ENCODE measurements at regions not wholly inside any gene's neighbourhood (a gene's known extent, or its start where the extent isn't known, plus 50 kb on each side); places are given as distances from the start of the nearest gene placed in this dataset.

DNA sequence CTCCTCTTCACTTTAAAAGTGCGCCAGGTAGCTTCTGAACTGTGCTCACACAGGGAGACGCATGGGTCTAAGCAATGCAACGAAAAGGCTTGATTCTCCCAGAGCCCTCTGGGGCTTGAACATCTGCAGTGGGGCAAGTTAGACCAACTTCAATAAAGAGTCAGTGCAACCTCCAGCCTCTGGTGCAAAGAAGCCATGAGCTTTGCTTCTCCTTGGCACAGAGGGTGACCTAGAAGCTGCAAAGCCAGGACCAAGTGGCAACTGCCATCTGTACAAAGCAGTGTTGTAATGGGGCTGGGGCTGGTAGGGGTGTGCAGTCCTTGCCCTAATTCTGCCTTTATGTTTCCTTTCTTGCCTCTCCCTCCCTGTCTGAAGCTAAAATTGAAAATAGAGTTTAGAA lies 219.0 kb upstream of the CD96 start:
- H3K4me3 ChIP-seq = no peak overlapping the region
- DNase-seq (no peak), ATAC-seq (no peak)
- TF ChIP-seq POLR2A (IDR thresholded peaks at IDR 0.05) (no peak), CTCF (IDR thresholded peaks at IDR 0.05) (no peak)
- no peaks in the 10 kb centered on the region for H3K9me3 ChIP-seq
- H3K4me1 ChIP-seq = peaks cover 5% of the 10 kb centered on the region
- WGBS, 2 donors = 78 to 88% methylated on average over 3 of the region's 3 CpGs
- H3K27me3 ChIP-seq = no peaks in the 10 kb centered on the region
- no peaks in the 10 kb centered on the region for H3K36me3 ChIP-seq (replicated peaks in 1 of 2; ENCODE audit: insufficient read depth in 1 of 2, low read depth in 2 of 2)
- intact Hi-C loops (cut with DNase I) = no loop called here
- no peak overlapping the region for H3K27ac ChIP-seq

GRCh38 chr3:111324151-111324550 lies 217.8 kb upstream of the CD96 start:
- no peaks in the 10 kb centered on the region for H3K9me3 ChIP-seq
- no peak overlapping the region for H3K27ac ChIP-seq
- no peak for ATAC-seq
- TF ChIP-seq CTCF (IDR thresholded peaks at IDR 0.05) (no peak), POLR2A (IDR thresholded peaks at IDR 0.05) (no peak)
- 38 to 54% methylated on average over 2 of the region's 2 CpGs for WGBS, 2 donors
- peaks cover 5% of the 10 kb centered on the region for H3K4me1 ChIP-seq
- H3K4me3 ChIP-seq = no peak overlapping the region
- no peaks in the 10 kb centered on the region for H3K27me3 ChIP-seq
- no peak for DNase-seq
- H3K36me3 ChIP-seq (replicated peaks in 1 of 2; ENCODE audit: insufficient read depth in 1 of 2, low read depth in 2 of 2) = no peaks in the 10 kb centered on the region
- intact Hi-C loops (cut with DNase I) = no loop called here

DNA sequence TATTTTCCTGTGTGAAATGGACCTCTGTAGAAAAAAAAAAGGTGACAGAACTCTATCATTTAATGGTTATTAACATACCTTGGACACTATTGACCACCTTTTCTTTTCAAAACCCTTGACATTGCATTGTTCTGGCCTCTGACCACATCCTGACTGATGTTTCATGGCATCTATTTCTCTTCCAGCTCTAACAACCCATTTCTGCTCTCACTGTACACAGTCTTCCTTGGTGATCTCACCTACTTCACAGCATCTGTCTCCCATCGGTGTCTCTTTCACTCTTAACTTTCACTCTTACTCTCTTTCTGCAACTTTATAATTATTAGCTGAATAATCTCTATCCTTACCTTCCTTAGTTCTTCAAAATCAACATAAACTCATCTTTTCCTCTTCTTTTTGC lies 217.4 kb upstream of the CD96 start:
- DNase-seq (no peak), ATAC-seq (no peak)
- intact Hi-C loops (cut with DNase I) = no loop called here
- H3K27ac ChIP-seq = no peak overlapping the region
- no peak for TF ChIP-seq CTCF (IDR thresholded peaks at IDR 0.05)
- TF ChIP-seq POLR2A (IDR thresholded peaks at IDR 0.05) = no peak
- H3K27me3 ChIP-seq = no peaks in the 10 kb centered on the region
- no peak overlapping the region for H3K4me3 ChIP-seq
- H3K9me3 ChIP-seq = no peaks in the 10 kb centered on the region
- H3K4me1 ChIP-seq = peaks cover 5% of the 10 kb centered on the region
- no peaks in the 10 kb centered on the region for H3K36me3 ChIP-seq (replicated peaks in 1 of 2; ENCODE audit: insufficient read depth in 1 of 2, low read depth in 2 of 2)
- WGBS, 2 donors = 84 to 91% methylated on average over 1 of the region's 1 CpG

DNA sequence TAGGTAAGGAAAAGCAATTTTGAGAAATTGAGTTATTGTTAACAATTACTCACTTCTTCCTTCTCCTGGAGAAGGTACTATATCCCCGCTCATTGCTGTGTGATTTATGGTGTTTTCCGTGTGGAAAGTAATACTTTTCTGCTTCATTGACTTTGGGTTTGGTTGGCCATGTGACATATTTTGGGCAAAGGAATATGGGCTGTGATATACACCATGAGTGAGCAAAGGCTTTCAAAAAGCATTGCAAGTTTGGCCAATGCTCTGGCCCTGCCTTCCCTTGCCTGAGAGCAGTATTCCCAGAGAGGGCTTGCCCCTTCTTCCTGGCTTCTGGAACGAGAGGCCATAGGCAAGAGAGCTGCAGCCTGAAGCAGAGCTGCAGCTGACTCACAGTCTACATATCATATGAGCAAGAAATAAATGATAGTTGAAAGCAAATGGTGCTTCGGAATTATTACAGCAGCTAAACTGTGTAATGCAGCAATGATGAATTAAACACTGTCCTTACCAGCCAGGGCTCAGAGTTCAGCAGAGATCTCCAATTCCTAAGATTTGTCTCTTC lies 216.8 kb upstream of the CD96 start:
- Histone ChIP-seq H3K27ac (no peak overlapping the region), H3K9me3 (no peaks in the 10 kb centered on the region), H3K4me3 (no peak overlapping the region), H3K36me3 (replicated peaks in 1 of 2; ENCODE audit: insufficient read depth in 1 of 2, low read depth in 2 of 2) (no peaks in the 10 kb centered on the region), H3K27me3 (no peaks in the 10 kb centered on the region), H3K4me1 (peaks cover 5% of the 10 kb centered on the region)
- TF ChIP-seq POLR2A (IDR thresholded peaks at IDR 0.05) = no peak
- no peak for TF ChIP-seq CTCF (IDR thresholded peaks at IDR 0.05)
- intact Hi-C loops (cut with DNase I) = no loop called here
- ATAC-seq (no peak), DNase-seq (no peak)
- WGBS, 2 donors = 70 to 76% methylated on average over 4 of the region's 4 CpGs

All from body of pancreas (tissue), 4 donors.